Body of pancreas (tissue), 4 donors: ENCODE measurements at regions not wholly inside any gene's neighbourhood (a gene's known extent, or its start where the extent isn't known, plus 50 kb on each side); places are given as distances from the start of the nearest gene placed in this dataset.

Experiments
- ATAC-seq: fragments of 150-250 bp; one replicate; pipeline ENCODE4 v1.9.1; 2016
- DNase-seq, 4 donors: peaks; one replicate each; pipeline ENCODE4 v3.0.0-alpha.2; 2019
- H3K27ac ChIP-seq, 4 donors: fragments of 200-600 bp; sonication (generic); 1 replicate in 3 of 4; 2 replicates in 1 of 4; pipeline versions ENCODE4 v1.5.1 to v1.6.1; 2016 to 2019; ENCODE audit warnings: mild to moderate bottlenecking in 1 of 4, mixed read lengths in 1 of 4, moderate library complexity in 1 of 4
- H3K27me3 ChIP-seq, 2 donors: fragments of 200-600 bp; sonication (generic); one replicate each; pipeline ENCODE4 v1.6.0; 2016; ENCODE audit warnings: mild to moderate bottlenecking in 1 of 2
- H3K36me3 ChIP-seq, 2 donors: fragments of 200-600 bp; sonication (generic); replicated peaks in 1 of 2; 2 replicates each; pipeline ENCODE4 v1.5.1; 2016; ENCODE audit warnings: low read depth in 2 of 2; ENCODE audit not compliant: insufficient read depth in 1 of 2
- H3K4me1 ChIP-seq: fragments of 200-600 bp; sonication (generic); one replicate; pipeline ENCODE4 v1.6.0; 2016
- H3K4me3 ChIP-seq, 2 donors: fragments of 200-600 bp; sonication (generic); 1 replicate in 1 of 2; 2 replicates in 1 of 2; pipeline ENCODE4 v1.5.1; 2016 to 2019
- H3K9me3 ChIP-seq, 3 donors: fragments of 200-600 bp; sonication (generic); 1 replicate in 2 of 3; 2 replicates in 1 of 3; pipeline ENCODE4 v1.5.1; 2016
- CTCF ChIP-seq, 7 experiments: fragments of 450-650 bp in 4 of 7; fragments of 200-600 bp in 3 of 7; sonication (generic) in 3 of 7; IDR thresholded peaks; one replicate each; pipeline ENCODE4 v1.5.1; 2016 to 2019; ENCODE audit warnings: antibody characterized with exemption in 7 of 7
- POLR2A ChIP-seq, 3 donors: fragments of 450-650 bp; IDR thresholded peaks; one replicate each; pipeline ENCODE4 v1.6.1; 2016; ENCODE audit warnings: antibody characterized with exemption in 3 of 3, mild to moderate bottlenecking in 2 of 3
- WGBS, 2 donors: methylation state at CpG; one replicate each; pipeline ENCODE4 v1.1.5; 2017; 5-methylcytosine and 5-hydroxymethylcytosine counted together
- intact Hi-C: fragments of 100-400 bp; cut with DNase I; formaldehyde crosslinking; loops from one replicate; pipeline ENCODE4 v1.15.1; 2023

- no peaks in the 10 kb centered on the region for H3K4me1 ChIP-seq
- H3K4me3 ChIP-seq, result no peak overlapping the region
- TF ChIP-seq CTCF (IDR thresholded peaks at IDR 0.05), result no peak
- TF ChIP-seq POLR2A (IDR thresholded peaks at IDR 0.05), result no peak
- intact Hi-C loops, result no loop called here
- no peaks in the 10 kb centered on the region for H3K9me3 ChIP-seq
- no peaks in the 10 kb centered on the region for H3K36me3 ChIP-seq
- WGBS, 2 donors, result 62 to 69% methylated on average over 3 of the region's 3 CpGs
- DNase-seq (no peak), ATAC-seq (no peak)
- no peaks in the 10 kb centered on the region for H3K27me3 ChIP-seq
- no peak overlapping the region for H3K27ac ChIP-seq
These were observed 474.8 kb upstream of the GBE1 start for GRCh38 chr3:82236257-82236656.

DNA sequence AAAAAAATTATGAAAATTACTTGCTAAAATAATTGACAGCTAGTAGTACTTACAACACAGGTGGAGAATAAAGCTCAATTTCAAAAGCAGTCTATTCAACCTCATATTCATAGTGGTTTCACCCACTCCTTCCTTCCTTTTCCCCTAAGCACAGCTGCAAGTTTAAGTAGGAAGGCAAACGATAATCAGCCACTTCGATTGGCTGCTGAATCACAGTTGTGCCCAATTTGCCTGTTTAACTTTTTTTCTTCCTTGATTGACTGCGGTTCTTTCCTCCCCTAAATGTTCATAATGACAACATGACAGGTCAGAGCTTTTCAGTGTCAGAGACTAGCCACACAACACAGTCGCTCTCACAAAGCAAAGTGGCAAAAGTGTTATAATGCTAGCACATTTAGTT is 468.0 kb upstream of the GBE1 start:
- TF ChIP-seq POLR2A (IDR thresholded peaks at IDR 0.05), result no peak
- no peak for TF ChIP-seq CTCF (IDR thresholded peaks at IDR 0.05)
- intact Hi-C loops, result no loop called here
- no peak for DNase-seq
- H3K27ac ChIP-seq, result no peak overlapping the region
- H3K27me3 ChIP-seq, result no peaks in the 10 kb centered on the region
- no peaks in the 10 kb centered on the region for H3K9me3 ChIP-seq
- no peak for ATAC-seq
- 56 to 57% methylated on average over 4 of the region's 4 CpGs for WGBS, 2 donors
- no peaks in the 10 kb centered on the region for H3K4me1 ChIP-seq
- H3K4me3 ChIP-seq, result no peak overlapping the region
- no peaks in the 10 kb centered on the region for H3K36me3 ChIP-seq

GRCh38 chr3:82224661-82225060 is 463.2 kb upstream of the GBE1 start:
- WGBS, 2 donors, result 83 to 88% methylated on average over 4 of the region's 4 CpGs
- intact Hi-C loops, result no loop called here
- no peak for DNase-seq
- TF ChIP-seq POLR2A (IDR thresholded peaks at IDR 0.05), result no peak
- no peak for TF ChIP-seq CTCF (IDR thresholded peaks at IDR 0.05)
- Histone ChIP-seq H3K9me3 (no peaks in the 10 kb centered on the region), H3K27me3 (no peaks in the 10 kb centered on the region), H3K4me1 (peaks cover 5% of the 10 kb centered on the region), H3K4me3 (no peak overlapping the region), H3K27ac (no peak overlapping the region), H3K36me3 (no peaks in the 10 kb centered on the region)
- no peak for ATAC-seq

GRCh38 chr3:82222401-82222800 is 461.0 kb upstream of the GBE1 start:
- no peak for ATAC-seq
- WGBS, 2 donors, result 15 to 32% methylated on average over 1 of the region's 1 CpG

More at GRCh38 chr3:82222401-82222800, 461.0 kb upstream of the GBE1 start:
- no peak for DNase-seq
- Histone ChIP-seq H3K4me1 (peaks cover 5% of the 10 kb centered on the region), H3K27ac (no peak overlapping the region), H3K36me3 (no peaks in the 10 kb centered on the region), H3K4me3 (no peak overlapping the region), H3K9me3 (no peaks in the 10 kb centered on the region), H3K27me3 (no peaks in the 10 kb centered on the region)
- intact Hi-C loops, result no loop called here
- TF ChIP-seq CTCF (IDR thresholded peaks at IDR 0.05) (no peak), POLR2A (IDR thresholded peaks at IDR 0.05) (no peak)
